Calu3 (cell line): ENCODE measurements at regions not wholly inside any gene's neighbourhood (a gene's known extent, or its start where the extent isn't known, plus 50 kb on each side); places are given as distances from the start of the nearest gene placed in this dataset.

ENCODE experiments used
- BruUV-seq: library from RNA; stranded (reverse); fragments of 400-500 nt; replicated peaks from 2 replicates; lab custom pipeline; 2021; lab: Mats Ljungman, UMichigan
- CTCF ChIA-PET: fragments of 300-600 bp; sonication (Branson Sonifier 250); formaldehyde crosslinking; loops from one replicate; lab custom pipeline; 2022; ENCODE audit warnings: antibody characterized with exemption; lab: Charles Lee
- DNase-seq: peaks from one replicate; pipeline ENCODE4 v3.0.0; 2022
- H3K27ac Mint-ChIP-seq: one replicate; pipeline ENCODE4 v1.8.0; 2022; ENCODE audit warnings: mixed read lengths; ENCODE audit not compliant: unreplicated experiment
- H3K27me3 Mint-ChIP-seq: one replicate; pipeline ENCODE4 v1.8.0; 2022; ENCODE audit warnings: mixed read lengths; ENCODE audit not compliant: unreplicated experiment
- H3K36me3 Mint-ChIP-seq: one replicate; pipeline ENCODE4 v1.8.0; 2022; ENCODE audit warnings: mild to moderate bottlenecking, moderate library complexity, mixed read lengths; ENCODE audit not compliant: insufficient read depth, unreplicated experiment
- H3K4me1 Mint-ChIP-seq: one replicate; pipeline ENCODE4 v1.8.0; 2022; ENCODE audit warnings: mild to moderate bottlenecking, low read depth, mixed read lengths; ENCODE audit not compliant: unreplicated experiment
- H3K4me3 Mint-ChIP-seq: one replicate; pipeline ENCODE4 v1.8.0; 2022; ENCODE audit warnings: mild to moderate bottlenecking, low read depth, moderate library complexity, mixed read lengths; ENCODE audit not compliant: unreplicated experiment
- H3K9me3 Mint-ChIP-seq: one replicate; pipeline ENCODE4 v1.8.0; 2022; ENCODE audit warnings: low read depth, mixed read lengths; ENCODE audit not compliant: unreplicated experiment
- intact Hi-C: fragments of 100-400 bp; cut with micrococcal nuclease; formaldehyde crosslinking; loops from one replicate; pipeline ENCODE4 v1.10.0; 2022; ENCODE audit not compliant: unreplicated experiment
- TF ChIP-seq, protein P1 (sequence below): fragments of 200-600 bp; IDR thresholded peaks from one replicate; pipeline ENCODE4 v1.8.0; 2022; ENCODE audit warnings: antibody characterized with exemption; ENCODE audit not compliant: unreplicated experiment

DNA sequence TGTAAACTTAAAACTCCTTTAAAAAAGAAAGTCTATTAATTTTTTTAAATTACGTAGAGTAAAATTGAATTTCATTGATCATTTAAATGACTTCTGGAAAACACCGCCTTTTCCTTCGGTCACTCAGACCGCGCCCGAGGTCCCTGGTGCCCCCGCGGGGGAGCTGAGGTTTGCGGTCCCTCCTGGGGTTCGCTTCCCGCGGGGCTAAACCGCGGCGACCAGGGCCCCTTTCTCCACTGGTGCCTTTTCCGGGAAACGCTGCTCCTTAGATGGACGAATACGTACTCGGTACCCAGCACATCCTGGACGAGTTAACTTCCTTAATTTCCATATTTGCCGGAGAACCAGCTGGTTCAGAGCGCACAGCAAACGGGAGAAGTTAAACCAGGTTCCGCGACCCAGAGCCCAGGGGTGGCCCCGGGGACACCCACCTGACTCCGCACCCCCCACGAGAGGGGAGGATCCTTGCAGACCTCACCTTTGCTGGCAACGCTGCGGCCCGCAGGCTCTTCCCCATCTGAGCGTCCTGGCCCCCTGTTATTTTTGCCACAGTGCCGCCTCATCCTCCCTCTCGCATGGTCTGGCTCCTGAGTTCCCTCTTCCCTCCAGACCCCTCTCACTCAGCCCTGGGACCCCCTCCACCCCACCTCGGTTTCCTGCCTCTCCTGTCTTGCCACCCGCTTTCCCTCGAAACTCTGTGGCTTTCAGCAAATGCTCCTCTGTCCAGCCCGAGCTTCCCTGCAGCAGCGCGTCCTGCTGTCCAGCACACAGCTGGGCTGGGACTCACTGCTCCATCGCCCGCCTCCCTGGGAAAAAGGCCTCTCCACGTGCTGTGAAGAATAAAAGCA, 420.0 kb upstream of the MYT1L start:
- no peaks in the 10 kb centered on the region for H3K4me1 Mint-ChIP-seq
- H3K27ac Mint-ChIP-seq, result no peak overlapping the region
- no peaks in the 10 kb centered on the region for H3K27me3 Mint-ChIP-seq
- BruUV-seq, result no TSS peak
- no peaks in the 10 kb centered on the region for H3K36me3 Mint-ChIP-seq
- no peak for DNase-seq
- peaks cover 8% of the 10 kb centered on the region for H3K9me3 Mint-ChIP-seq
- intact Hi-C loops, result no loop called here
- CTCF ChIA-PET, result no interaction called here
- H3K4me3 Mint-ChIP-seq, result no peak overlapping the region
- TF ChIP-seq, protein P1, sequence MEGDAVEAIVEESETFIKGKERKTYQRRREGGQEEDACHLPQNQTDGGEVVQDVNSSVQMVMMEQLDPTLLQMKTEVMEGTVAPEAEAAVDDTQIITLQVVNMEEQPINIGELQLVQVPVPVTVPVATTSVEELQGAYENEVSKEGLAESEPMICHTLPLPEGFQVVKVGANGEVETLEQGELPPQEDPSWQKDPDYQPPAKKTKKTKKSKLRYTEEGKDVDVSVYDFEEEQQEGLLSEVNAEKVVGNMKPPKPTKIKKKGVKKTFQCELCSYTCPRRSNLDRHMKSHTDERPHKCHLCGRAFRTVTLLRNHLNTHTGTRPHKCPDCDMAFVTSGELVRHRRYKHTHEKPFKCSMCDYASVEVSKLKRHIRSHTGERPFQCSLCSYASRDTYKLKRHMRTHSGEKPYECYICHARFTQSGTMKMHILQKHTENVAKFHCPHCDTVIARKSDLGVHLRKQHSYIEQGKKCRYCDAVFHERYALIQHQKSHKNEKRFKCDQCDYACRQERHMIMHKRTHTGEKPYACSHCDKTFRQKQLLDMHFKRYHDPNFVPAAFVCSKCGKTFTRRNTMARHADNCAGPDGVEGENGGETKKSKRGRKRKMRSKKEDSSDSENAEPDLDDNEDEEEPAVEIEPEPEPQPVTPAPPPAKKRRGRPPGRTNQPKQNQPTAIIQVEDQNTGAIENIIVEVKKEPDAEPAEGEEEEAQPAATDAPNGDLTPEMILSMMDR, result no peak

DNA sequence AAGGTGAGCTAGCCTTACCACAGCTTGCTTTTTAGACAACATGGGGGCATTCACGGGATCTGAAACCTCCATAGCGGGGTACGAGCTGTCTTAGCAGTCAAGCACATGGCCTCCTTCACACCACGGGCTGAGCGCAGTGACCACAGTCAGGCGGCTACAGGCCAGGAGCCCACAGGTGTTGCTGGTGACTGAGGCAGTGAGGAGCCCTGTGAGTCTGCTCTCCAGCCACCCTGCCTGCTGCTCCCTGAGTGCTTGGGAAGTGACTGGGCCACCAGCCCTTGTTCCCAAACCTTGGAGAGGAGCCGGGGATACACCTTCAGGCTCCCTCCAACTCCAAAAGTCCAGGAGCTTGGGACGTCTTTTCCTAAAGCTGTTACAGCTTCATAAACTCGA, 418.1 kb upstream of the MYT1L start:
- no TSS peak for BruUV-seq
- H3K9me3 Mint-ChIP-seq, result peaks cover 14% of the 10 kb centered on the region
- H3K27me3 Mint-ChIP-seq, result no peaks in the 10 kb centered on the region
- TF ChIP-seq, protein P1, result no peak
- no peak overlapping the region for H3K27ac Mint-ChIP-seq
- H3K36me3 Mint-ChIP-seq, result no peaks in the 10 kb centered on the region
- no peak for DNase-seq
- no peaks in the 10 kb centered on the region for H3K4me1 Mint-ChIP-seq
- CTCF ChIA-PET, result no interaction called here
- no peak overlapping the region for H3K4me3 Mint-ChIP-seq
- intact Hi-C loops, result no loop called here

DNA sequence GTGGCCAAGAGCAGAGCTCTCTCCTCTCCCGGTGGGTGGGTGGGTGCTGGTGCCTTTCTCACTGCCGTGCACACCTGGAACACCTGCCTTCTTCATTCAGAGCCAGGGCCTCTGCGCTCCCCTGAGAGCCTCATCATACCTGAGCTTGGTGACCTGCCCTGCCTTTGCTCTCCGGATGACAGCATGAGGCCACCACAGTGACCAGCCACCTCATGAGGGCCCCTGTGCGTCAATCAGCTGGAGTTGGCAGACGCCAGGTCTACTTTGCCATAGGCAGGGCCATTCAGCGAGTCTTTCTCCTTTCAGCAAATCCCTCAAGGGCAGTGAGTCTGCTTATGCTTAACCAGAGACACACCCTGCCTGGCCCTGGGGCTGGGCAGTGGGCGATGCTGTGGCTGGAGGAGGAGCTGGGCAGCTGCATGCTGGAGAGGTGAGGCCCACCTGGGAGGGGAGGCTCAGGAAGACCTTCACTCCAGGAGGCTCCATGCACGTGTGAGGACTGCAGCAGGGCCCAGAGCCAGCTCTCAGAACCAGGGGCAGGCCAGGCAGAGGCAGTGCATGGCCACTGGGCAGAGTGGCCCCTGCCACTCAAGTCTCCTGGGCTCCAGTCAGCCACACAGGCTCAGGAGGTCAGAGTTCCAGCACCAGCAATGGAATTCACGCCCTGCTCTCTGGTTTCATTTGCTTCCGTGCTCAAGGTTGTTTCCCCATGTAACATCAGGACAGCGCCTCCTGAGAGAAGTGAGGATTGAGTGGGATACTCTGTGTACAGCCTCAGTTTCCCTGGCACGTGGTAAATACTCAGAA, 417.5 kb upstream of the MYT1L start:
- TF ChIP-seq, protein P1, result no peak
- CTCF ChIA-PET, result no interaction called here
- H3K36me3 Mint-ChIP-seq, result no peaks in the 10 kb centered on the region
- H3K4me1 Mint-ChIP-seq, result no peaks in the 10 kb centered on the region
- no peak overlapping the region for H3K4me3 Mint-ChIP-seq
- peaks cover 16% of the 10 kb centered on the region for H3K9me3 Mint-ChIP-seq
- no TSS peak for BruUV-seq
- DNase-seq, result no peak
- H3K27me3 Mint-ChIP-seq, result no peaks in the 10 kb centered on the region
- intact Hi-C loops, result no loop called here
- H3K27ac Mint-ChIP-seq, result no peak overlapping the region

- intact Hi-C loops, result no loop called here
- CTCF ChIA-PET, result no interaction called here
- H3K36me3 Mint-ChIP-seq, result no peaks in the 10 kb centered on the region
- no peak for DNase-seq
- TF ChIP-seq, protein P1, result no peak
- H3K27ac Mint-ChIP-seq, result no peak overlapping the region
- H3K27me3 Mint-ChIP-seq, result no peaks in the 10 kb centered on the region
- H3K4me1 Mint-ChIP-seq, result no peaks in the 10 kb centered on the region
- peaks cover 16% of the 10 kb centered on the region for H3K9me3 Mint-ChIP-seq
- BruUV-seq, result no TSS peak
- no peak overlapping the region for H3K4me3 Mint-ChIP-seq
Measured at GRCh38 chr2:2747797-2748301, 416.8 kb upstream of the MYT1L start.
